ENCODE measurements at regions not wholly inside any gene's neighbourhood (a gene's known extent, or its start where the extent isn't known, plus 50 kb on each side); places are given as distances from the start of the nearest gene placed in this dataset.

GRCh38 chr12:67173258-67173657 is 95.9 kb upstream of the CAND1 start:
- no peak for TF ChIP-seq CTCF (IDR thresholded peaks at IDR 0.05)
- TF ChIP-seq, protein P1, sequence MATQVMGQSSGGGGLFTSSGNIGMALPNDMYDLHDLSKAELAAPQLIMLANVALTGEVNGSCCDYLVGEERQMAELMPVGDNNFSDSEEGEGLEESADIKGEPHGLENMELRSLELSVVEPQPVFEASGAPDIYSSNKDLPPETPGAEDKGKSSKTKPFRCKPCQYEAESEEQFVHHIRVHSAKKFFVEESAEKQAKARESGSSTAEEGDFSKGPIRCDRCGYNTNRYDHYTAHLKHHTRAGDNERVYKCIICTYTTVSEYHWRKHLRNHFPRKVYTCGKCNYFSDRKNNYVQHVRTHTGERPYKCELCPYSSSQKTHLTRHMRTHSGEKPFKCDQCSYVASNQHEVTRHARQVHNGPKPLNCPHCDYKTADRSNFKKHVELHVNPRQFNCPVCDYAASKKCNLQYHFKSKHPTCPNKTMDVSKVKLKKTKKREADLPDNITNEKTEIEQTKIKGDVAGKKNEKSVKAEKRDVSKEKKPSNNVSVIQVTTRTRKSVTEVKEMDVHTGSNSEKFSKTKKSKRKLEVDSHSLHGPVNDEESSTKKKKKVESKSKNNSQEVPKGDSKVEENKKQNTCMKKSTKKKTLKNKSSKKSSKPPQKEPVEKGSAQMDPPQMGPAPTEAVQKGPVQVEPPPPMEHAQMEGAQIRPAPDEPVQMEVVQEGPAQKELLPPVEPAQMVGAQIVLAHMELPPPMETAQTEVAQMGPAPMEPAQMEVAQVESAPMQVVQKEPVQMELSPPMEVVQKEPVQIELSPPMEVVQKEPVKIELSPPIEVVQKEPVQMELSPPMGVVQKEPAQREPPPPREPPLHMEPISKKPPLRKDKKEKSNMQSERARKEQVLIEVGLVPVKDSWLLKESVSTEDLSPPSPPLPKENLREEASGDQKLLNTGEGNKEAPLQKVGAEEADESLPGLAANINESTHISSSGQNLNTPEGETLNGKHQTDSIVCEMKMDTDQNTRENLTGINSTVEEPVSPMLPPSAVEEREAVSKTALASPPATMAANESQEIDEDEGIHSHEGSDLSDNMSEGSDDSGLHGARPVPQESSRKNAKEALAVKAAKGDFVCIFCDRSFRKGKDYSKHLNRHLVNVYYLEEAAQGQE (IDR thresholded peaks at IDR 0.05; ENCODE audit: insufficient read depth in 1 of 2, low read depth in 2 of 2, low read length in 1 of 2), result no peak

Data from Panc1 (cell line).